ENCODE measurements at regions not wholly inside any gene's neighbourhood (a gene's known extent, or its start where the extent isn't known, plus 50 kb on each side); places are given as distances from the start of the nearest gene placed in this dataset.

DNA sequence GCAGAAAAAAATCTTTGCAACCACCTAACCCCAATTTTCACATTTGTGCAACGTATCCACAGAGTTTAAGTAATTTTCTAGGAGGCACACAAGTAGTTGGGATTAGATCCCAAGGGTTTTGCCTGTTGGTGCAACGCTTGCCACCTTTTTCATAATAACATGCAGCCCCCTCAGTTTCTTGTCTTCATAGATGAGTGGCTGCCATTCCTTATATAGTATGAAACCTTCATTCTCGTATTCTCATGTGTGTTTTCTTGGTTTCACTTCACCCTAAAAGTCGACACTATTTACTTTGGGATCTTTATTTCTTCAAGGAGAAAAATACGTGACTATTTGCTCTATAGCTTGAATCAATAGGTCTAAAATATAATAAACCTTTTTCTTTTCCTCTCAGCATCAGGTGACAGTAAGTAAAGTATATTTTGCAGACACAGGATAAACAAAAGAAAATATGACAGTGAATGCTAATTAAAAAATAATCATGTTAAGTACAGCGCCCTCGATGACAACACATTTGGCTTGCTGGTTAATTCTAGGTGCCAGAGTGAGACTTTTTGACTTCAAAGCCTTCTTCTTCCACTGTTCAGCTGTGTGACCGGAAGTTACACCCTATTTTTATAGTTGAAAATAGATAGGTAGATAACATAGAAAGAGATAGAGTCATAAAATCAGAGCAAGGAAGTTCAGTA is 342.8 kb upstream of the CCNG1 start (continued):
- TF ChIP-seq, protein P1, sequence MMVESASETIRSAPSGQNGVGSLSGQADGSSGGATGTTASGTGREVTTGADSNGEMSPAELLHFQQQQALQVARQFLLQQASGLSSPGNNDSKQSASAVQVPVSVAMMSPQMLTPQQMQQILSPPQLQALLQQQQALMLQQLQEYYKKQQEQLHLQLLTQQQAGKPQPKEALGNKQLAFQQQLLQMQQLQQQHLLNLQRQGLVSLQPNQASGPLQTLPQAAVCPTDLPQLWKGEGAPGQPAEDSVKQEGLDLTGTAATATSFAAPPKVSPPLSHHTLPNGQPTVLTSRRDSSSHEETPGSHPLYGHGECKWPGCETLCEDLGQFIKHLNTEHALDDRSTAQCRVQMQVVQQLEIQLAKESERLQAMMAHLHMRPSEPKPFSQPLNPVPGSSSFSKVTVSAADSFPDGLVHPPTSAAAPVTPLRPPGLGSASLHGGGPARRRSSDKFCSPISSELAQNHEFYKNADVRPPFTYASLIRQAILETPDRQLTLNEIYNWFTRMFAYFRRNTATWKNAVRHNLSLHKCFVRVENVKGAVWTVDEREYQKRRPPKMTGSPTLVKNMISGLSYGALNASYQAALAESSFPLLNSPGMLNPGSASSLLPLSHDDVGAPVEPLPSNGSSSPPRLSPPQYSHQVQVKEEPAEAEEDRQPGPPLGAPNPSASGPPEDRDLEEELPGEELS (CRISPR knock-in tag; IDR thresholded peaks at IDR 0.05) = no peak
- TF ChIP-seq, protein P2, sequence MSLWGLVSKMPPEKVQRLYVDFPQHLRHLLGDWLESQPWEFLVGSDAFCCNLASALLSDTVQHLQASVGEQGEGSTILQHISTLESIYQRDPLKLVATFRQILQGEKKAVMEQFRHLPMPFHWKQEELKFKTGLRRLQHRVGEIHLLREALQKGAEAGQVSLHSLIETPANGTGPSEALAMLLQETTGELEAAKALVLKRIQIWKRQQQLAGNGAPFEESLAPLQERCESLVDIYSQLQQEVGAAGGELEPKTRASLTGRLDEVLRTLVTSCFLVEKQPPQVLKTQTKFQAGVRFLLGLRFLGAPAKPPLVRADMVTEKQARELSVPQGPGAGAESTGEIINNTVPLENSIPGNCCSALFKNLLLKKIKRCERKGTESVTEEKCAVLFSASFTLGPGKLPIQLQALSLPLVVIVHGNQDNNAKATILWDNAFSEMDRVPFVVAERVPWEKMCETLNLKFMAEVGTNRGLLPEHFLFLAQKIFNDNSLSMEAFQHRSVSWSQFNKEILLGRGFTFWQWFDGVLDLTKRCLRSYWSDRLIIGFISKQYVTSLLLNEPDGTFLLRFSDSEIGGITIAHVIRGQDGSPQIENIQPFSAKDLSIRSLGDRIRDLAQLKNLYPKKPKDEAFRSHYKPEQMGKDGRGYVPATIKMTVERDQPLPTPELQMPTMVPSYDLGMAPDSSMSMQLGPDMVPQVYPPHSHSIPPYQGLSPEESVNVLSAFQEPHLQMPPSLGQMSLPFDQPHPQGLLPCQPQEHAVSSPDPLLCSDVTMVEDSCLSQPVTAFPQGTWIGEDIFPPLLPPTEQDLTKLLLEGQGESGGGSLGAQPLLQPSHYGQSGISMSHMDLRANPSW (CRISPR knock-in tag; conservative IDR thresholded peaks at IDR 0.05; ENCODE audit: low read depth) = no peak
- TF ChIP-seq, protein P3, sequence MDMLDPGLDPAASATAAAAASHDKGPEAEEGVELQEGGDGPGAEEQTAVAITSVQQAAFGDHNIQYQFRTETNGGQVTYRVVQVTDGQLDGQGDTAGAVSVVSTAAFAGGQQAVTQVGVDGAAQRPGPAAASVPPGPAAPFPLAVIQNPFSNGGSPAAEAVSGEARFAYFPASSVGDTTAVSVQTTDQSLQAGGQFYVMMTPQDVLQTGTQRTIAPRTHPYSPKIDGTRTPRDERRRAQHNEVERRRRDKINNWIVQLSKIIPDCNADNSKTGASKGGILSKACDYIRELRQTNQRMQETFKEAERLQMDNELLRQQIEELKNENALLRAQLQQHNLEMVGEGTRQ (CRISPR knock-in tag; IDR thresholded peaks at IDR 0.05) = no peak
- no peak for TF ChIP-seq KAT7 (CRISPR knock-in tag; IDR thresholded peaks at IDR 0.05; ENCODE audit: borderline replicate concordance)
- no peak for TF ChIP-seq CBFB (CRISPR knock-in tag; IDR thresholded peaks at IDR 0.05; ENCODE audit: low read depth)
- TF ChIP-seq ELF4 (CRISPR knock-in tag; IDR thresholded peaks at IDR 0.05; ENCODE audit: low read depth) = no peak

DNA sequence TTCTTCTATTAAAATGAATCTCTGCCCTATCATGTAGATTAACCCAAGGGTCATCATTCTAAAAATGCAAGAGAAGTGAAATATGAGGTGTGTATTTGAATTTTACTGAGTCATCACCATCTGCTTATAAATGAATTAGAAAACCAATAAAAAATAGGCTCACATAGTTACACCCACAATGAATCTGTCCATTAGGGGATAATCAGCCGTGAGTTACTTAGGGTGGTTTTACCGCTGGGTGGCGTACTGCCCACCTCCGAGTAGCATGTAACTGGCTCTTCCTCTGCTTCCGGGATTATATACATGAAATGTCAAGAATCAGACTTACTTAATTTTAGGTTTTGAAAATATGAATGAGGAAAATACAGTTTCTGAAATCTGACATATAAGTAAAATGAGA is 332.9 kb upstream of the CCNG1 start:
- Mint-ChIP-seq H3K4me3 (no peak overlapping the region), H3K4me1 (peaks cover 21% of the 10 kb centered on the region), H3K36me3 (no peaks in the 10 kb centered on the region), H3K9me3 (no peaks in the 10 kb centered on the region), H3K27ac (no peak overlapping the region), H3K27me3 (ENCODE audit: low read depth) (no peaks in the 10 kb centered on the region)
- ChIA-PET CTCF (interaction anchor here (1.0 to 2.1 kb wide), 5 partner anchors 79 to 304 kb away, joined by 4 to 17 read pairs (median 4); no protein-coding TSS in a partner anchor), POLR2A (no interaction called here)
- no peak for TF ChIP-seq MYBL2 (CRISPR knock-in tag; IDR thresholded peaks at IDR 0.05)
- TF ChIP-seq, protein P4, sequence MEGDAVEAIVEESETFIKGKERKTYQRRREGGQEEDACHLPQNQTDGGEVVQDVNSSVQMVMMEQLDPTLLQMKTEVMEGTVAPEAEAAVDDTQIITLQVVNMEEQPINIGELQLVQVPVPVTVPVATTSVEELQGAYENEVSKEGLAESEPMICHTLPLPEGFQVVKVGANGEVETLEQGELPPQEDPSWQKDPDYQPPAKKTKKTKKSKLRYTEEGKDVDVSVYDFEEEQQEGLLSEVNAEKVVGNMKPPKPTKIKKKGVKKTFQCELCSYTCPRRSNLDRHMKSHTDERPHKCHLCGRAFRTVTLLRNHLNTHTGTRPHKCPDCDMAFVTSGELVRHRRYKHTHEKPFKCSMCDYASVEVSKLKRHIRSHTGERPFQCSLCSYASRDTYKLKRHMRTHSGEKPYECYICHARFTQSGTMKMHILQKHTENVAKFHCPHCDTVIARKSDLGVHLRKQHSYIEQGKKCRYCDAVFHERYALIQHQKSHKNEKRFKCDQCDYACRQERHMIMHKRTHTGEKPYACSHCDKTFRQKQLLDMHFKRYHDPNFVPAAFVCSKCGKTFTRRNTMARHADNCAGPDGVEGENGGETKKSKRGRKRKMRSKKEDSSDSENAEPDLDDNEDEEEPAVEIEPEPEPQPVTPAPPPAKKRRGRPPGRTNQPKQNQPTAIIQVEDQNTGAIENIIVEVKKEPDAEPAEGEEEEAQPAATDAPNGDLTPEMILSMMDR (IDR thresholded peaks at IDR 0.05) = peak; percentile 37; the same call in 1 of the 2 replicates
- peak; percentile 93 for ATAC-seq
- DNase-seq (ENCODE audit: low spot score) = peak; percentile 69

DNA sequence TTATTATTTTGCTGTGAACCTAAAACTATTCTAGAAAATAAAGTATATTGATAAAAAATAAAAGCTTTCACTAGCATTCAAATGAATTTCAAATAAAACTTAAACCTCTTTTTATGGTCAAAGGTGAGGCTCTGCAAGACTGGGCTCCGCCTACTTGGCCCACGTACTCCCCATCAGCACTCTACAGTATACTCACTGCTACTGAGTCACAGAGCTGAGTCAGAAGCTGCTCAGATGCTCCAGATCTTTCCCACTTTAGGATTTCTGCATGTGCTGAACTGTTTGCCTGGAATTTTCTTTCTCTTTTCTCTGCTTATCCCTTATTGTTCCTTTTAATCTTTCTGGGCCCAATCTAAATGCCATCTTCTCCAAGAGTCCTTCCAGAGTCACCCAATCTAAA is 331.9 kb upstream of the CCNG1 start:
- ChIA-PET CTCF (interaction anchor here (0.6 to 2.1 kb wide), 5 partner anchors 8 to 303 kb away, joined by 3 to 17 read pairs (median 4); no protein-coding TSS in a partner anchor), POLR2A (no interaction called here)
- H3K36me3 Mint-ChIP-seq = no peaks in the 10 kb centered on the region
- no peak for ATAC-seq
- no peaks in the 10 kb centered on the region for H3K27me3 Mint-ChIP-seq (ENCODE audit: low read depth)
- no peak overlapping the region for H3K27ac Mint-ChIP-seq
- DNase-seq (ENCODE audit: low spot score) = no peak
- H3K4me3 Mint-ChIP-seq = no peak overlapping the region
- H3K9me3 Mint-ChIP-seq = no peaks in the 10 kb centered on the region
- H3K4me1 Mint-ChIP-seq = peaks cover 13% of the 10 kb centered on the region
- TF ChIP-seq PRRX2 (CRISPR knock-in tag; IDR thresholded peaks at IDR 0.05) (no peak), HMGA2 (CRISPR knock-in tag; IDR thresholded peaks at IDR 0.05) (no peak), SOX15 (CRISPR knock-in tag; IDR thresholded peaks at IDR 0.05) (no peak)
- TF ChIP-seq, protein P2 (CRISPR knock-in tag; conservative IDR thresholded peaks at IDR 0.05; ENCODE audit: low read depth) = no peak
- TF ChIP-seq, protein P3 (CRISPR knock-in tag; IDR thresholded peaks at IDR 0.05) = no peak
- TF ChIP-seq, protein P5, sequence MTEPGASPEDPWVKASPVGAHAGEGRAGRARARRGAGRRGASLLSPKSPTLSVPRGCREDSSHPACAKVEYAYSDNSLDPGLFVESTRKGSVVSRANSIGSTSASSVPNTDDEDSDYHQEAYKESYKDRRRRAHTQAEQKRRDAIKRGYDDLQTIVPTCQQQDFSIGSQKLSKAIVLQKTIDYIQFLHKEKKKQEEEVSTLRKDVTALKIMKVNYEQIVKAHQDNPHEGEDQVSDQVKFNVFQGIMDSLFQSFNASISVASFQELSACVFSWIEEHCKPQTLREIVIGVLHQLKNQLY (CRISPR knock-in tag; IDR thresholded peaks at IDR 0.05) = no peak
- TF ChIP-seq, protein P6, sequence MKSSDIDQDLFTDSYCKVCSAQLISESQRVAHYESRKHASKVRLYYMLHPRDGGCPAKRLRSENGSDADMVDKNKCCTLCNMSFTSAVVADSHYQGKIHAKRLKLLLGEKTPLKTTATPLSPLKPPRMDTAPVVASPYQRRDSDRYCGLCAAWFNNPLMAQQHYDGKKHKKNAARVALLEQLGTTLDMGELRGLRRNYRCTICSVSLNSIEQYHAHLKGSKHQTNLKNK (CRISPR knock-in tag; IDR thresholded peaks at IDR 0.05) = no peak
- TF ChIP-seq, protein P7, sequence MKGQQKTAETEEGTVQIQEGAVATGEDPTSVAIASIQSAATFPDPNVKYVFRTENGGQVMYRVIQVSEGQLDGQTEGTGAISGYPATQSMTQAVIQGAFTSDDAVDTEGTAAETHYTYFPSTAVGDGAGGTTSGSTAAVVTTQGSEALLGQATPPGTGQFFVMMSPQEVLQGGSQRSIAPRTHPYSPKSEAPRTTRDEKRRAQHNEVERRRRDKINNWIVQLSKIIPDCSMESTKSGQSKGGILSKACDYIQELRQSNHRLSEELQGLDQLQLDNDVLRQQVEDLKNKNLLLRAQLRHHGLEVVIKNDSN (CRISPR knock-in tag; IDR thresholded peaks at IDR 0.05) = no peak
- TF ChIP-seq, protein P8, sequence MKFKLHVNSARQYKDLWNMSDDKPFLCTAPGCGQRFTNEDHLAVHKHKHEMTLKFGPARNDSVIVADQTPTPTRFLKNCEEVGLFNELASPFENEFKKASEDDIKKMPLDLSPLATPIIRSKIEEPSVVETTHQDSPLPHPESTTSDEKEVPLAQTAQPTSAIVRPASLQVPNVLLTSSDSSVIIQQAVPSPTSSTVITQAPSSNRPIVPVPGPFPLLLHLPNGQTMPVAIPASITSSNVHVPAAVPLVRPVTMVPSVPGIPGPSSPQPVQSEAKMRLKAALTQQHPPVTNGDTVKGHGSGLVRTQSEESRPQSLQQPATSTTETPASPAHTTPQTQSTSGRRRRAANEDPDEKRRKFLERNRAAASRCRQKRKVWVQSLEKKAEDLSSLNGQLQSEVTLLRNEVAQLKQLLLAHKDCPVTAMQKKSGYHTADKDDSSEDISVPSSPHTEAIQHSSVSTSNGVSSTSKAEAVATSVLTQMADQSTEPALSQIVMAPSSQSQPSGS (CRISPR knock-in tag; IDR thresholded peaks at IDR 0.05; ENCODE audit: borderline replicate concordance, low read depth) = no peak

All from WTC11 (cell line).